ENCODE measurements at regions not wholly inside any gene's neighbourhood (a gene's known extent, or its start where the extent isn't known, plus 50 kb on each side); places are given as distances from the start of the nearest gene placed in this dataset.

GRCh38 chr21:25462517-25462971 is 144.7 kb downstream of the MRPL39 start:
- no peaks in the 10 kb centered on the region for H3K36me3 ChIP-seq (ENCODE audit: insufficient read depth, low read length)
- no peaks in the 10 kb centered on the region for H3K9me3 ChIP-seq (ENCODE audit: insufficient read depth, low read depth, low read length)
- no peak overlapping the region for H3K9ac ChIP-seq (ENCODE audit: low read depth, low read length, poor library complexity, severe bottlenecking)
- H3K79me2 ChIP-seq (ENCODE audit: insufficient read depth, low read length) = no peaks in the 10 kb centered on the region
- no peak overlapping the region for H2AFZ ChIP-seq (ENCODE audit: low read length)
- H4K20me1 ChIP-seq (ENCODE audit: insufficient read depth, low read length, poor library complexity, severe bottlenecking) = no peaks in the 10 kb centered on the region
- no peaks in the 10 kb centered on the region for H3K27me3 ChIP-seq (ENCODE audit: insufficient read depth, low read length, poor library complexity, severe bottlenecking)
- no peak overlapping the region for H3K4me2 ChIP-seq (ENCODE audit: low read depth, low read length, poor library complexity, severe bottlenecking)
- H3K9me2 ChIP-seq (replicated peaks; ENCODE audit: low read depth, low read length) = no peaks in the 10 kb centered on the region
- TF ChIP-seq CTCF (conservative IDR thresholded peaks at IDR 0.05; ENCODE audit: low read length) (no peak), EZH2phosphoT487 (IDR thresholded peaks at IDR 0.05; ENCODE audit: borderline replicate concordance) (no peak)
- no peak overlapping the region for H3K4me3 ChIP-seq (ENCODE audit: low read length, poor library complexity, severe bottlenecking)
- H3K4me1 ChIP-seq (ENCODE audit: insufficient read depth, low read length, poor library complexity, severe bottlenecking) = no peaks in the 10 kb centered on the region
- H3F3A ChIP-seq (ENCODE audit: low read depth) = no peaks in the 10 kb centered on the region

- H3K4me2 ChIP-seq (ENCODE audit: low read depth, low read length, poor library complexity, severe bottlenecking) = no peak overlapping the region
- no peak overlapping the region for H3K4me3 ChIP-seq (ENCODE audit: low read length, poor library complexity, severe bottlenecking)
- no peaks in the 10 kb centered on the region for H3K36me3 ChIP-seq (ENCODE audit: insufficient read depth, low read length)
- no peaks in the 10 kb centered on the region for H3K4me1 ChIP-seq (ENCODE audit: insufficient read depth, low read length, poor library complexity, severe bottlenecking)
- no peaks in the 10 kb centered on the region for H3K27me3 ChIP-seq (ENCODE audit: insufficient read depth, low read length, poor library complexity, severe bottlenecking)
- H3K9me3 ChIP-seq (ENCODE audit: insufficient read depth, low read depth, low read length) = no peaks in the 10 kb centered on the region
- H3F3A ChIP-seq (ENCODE audit: low read depth) = no peaks in the 10 kb centered on the region
- H3K9me2 ChIP-seq (replicated peaks; ENCODE audit: low read depth, low read length) = no peaks in the 10 kb centered on the region
- TF ChIP-seq EZH2phosphoT487 (IDR thresholded peaks at IDR 0.05; ENCODE audit: borderline replicate concordance) (no peak), CTCF (conservative IDR thresholded peaks at IDR 0.05; ENCODE audit: low read length) (no peak)
- no peaks in the 10 kb centered on the region for H3K79me2 ChIP-seq (ENCODE audit: insufficient read depth, low read length)
- H3K9ac ChIP-seq (ENCODE audit: low read depth, low read length, poor library complexity, severe bottlenecking) = no peak overlapping the region
- no peaks in the 10 kb centered on the region for H4K20me1 ChIP-seq (ENCODE audit: insufficient read depth, low read length, poor library complexity, severe bottlenecking)
- no peak overlapping the region for H2AFZ ChIP-seq (ENCODE audit: low read length)
These were observed 145.6 kb downstream of the MRPL39 start for GRCh38 chr21:25461725-25462124.

- Histone ChIP-seq H4K20me1 (ENCODE audit: insufficient read depth, low read length, poor library complexity, severe bottlenecking) (no peaks in the 10 kb centered on the region), H3K79me2 (ENCODE audit: insufficient read depth, low read length) (no peaks in the 10 kb centered on the region), H3K27me3 (ENCODE audit: insufficient read depth, low read length, poor library complexity, severe bottlenecking) (no peaks in the 10 kb centered on the region), H3F3A (ENCODE audit: low read depth) (no peaks in the 10 kb centered on the region), H3K9me2 (replicated peaks; ENCODE audit: low read depth, low read length) (no peaks in the 10 kb centered on the region), H3K9me3 (ENCODE audit: insufficient read depth, low read depth, low read length) (no peaks in the 10 kb centered on the region), H2AFZ (ENCODE audit: low read length) (no peak overlapping the region), H3K4me3 (ENCODE audit: low read length, poor library complexity, severe bottlenecking) (no peak overlapping the region), H3K36me3 (ENCODE audit: insufficient read depth, low read length) (no peaks in the 10 kb centered on the region), H3K4me1 (ENCODE audit: insufficient read depth, low read length, poor library complexity, severe bottlenecking) (no peaks in the 10 kb centered on the region), H3K9ac (ENCODE audit: low read depth, low read length, poor library complexity, severe bottlenecking) (no peak overlapping the region), H3K4me2 (ENCODE audit: low read depth, low read length, poor library complexity, severe bottlenecking) (no peak overlapping the region)
- TF ChIP-seq CTCF (conservative IDR thresholded peaks at IDR 0.05; ENCODE audit: low read length) (no peak), EZH2phosphoT487 (IDR thresholded peaks at IDR 0.05; ENCODE audit: borderline replicate concordance) (no peak)
These were observed 147.3 kb downstream of the MRPL39 start for GRCh38 chr21:25459993-25460392.

All from Loucy (cell line).